MM.1S (cell line): ENCODE measurements at regions not wholly inside any gene's neighbourhood (a gene's known extent, or its start where the extent isn't known, plus 50 kb on each side); places are given as distances from the start of the nearest gene placed in this dataset.

Source experiments
- CTCF ChIP-seq: fragments of 300-600 bp; sonication (generic); IDR thresholded peaks from 2 replicates; pipeline ENCODE4 v1.5.1; 2016; ENCODE audit warnings: antibody characterized with exemption, low read length, mixed read lengths
- EZH2 ChIP-seq: fragments of 300-600 bp; sonication (generic); optimal IDR thresholded peaks from 2 replicates; pipeline ENCODE3; 2017; ENCODE audit warnings: low read depth, mild to moderate bottlenecking, antibody characterized with exemption, low read length, mixed read lengths

GRCh38 chr20:48066851-48067250 lies 281.6 kb upstream of the SULF2 start:
- TF ChIP-seq CTCF (no peak), EZH2 (no peak)
